GM21528 (cell line): ENCODE measurements at regions not wholly inside any gene's neighbourhood (a gene's known extent, or its start where the extent isn't known, plus 50 kb on each side); places are given as distances from the start of the nearest gene placed in this dataset.

Experiments used
- ATAC-seq: cut with Tn5 transposase; IDR thresholded peaks from one replicate; pipeline ENCODE4 v1.9.1; 2021; ENCODE audit warnings: mild to moderate bottlenecking, moderate library complexity; ENCODE audit not compliant: unreplicated experiment, low FRiP score

- no peak for ATAC-seq
Measured at GRCh38 chrX:20530406-20530921, 263.8 kb upstream of the RPS6KA3 start.

DNA sequence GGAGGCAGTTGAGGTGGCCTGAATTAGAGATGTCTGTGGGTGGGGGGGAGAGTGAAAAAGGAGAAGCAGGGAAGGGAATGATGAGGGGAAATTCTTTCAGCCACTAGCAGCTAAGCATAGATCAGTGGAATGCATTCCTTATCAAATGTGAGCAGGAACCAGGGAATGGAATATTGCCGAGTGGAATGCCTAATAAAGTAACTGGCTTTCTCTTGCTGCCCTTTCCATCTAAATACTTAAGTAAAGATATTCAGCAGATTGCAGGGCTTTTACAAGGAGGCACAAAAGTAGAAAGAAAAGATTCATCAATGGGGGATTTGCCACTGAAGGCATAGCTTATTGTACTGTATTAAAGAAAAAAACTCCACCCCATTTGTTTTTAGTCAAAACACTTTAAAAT is 263.0 kb upstream of the RPS6KA3 start:
- ATAC-seq, result no peak

- no peak for ATAC-seq
Measured at GRCh38 chrX:20529301-20529700, 262.6 kb upstream of the RPS6KA3 start.

GRCh38 chrX:20527558-20528011 is 260.9 kb upstream of the RPS6KA3 start:
- ATAC-seq, result no peak

DNA sequence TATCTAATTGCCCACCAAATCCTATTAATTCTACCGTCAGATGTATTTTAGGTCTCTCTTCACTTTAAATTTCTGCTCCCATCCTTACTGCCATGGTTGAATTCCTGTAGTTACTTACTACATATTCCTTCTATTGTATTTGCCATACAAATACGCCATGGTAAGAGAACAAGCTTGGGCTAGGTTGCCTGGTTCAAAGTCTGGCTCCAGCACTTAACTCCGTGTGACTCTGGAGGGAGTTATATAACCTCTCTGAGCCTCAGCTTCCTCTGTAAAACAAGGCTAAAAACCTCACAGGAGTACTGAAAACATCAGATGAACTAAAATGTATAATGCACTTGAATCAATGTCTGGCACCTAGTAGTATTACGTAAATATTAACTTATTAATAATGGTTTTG is 260.3 kb upstream of the RPS6KA3 start:
- no peak for ATAC-seq

- ATAC-seq, result no peak
Measured at GRCh38 chrX:20523626-20524312, 257.1 kb upstream of the RPS6KA3 start.

DNA sequence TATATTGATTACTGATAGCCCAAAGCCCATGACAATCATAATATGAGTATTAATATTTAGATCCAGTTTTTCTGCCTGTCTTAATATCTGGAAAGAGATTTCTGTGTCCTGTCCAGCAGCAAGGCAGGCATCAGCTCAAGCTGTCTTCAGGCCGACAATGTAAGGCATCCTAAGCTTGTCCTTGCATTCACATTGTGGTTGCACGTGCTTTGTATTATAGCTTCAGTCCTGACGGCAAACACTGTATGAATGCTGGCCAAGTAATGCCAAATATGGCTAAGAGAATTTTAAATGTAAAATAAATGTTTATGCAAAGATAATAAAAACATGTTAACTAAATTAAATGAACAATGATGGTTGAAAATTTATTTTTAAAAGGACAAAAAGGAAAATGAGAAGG is 255.7 kb upstream of the RPS6KA3 start:
- no peak for ATAC-seq

- no peak for ATAC-seq
Measured at GRCh38 chrX:20521222-20521621, 254.5 kb upstream of the RPS6KA3 start.

- ATAC-seq, result no peak
Measured at GRCh38 chrX:20519826-20520225, 253.1 kb upstream of the RPS6KA3 start.

DNA sequence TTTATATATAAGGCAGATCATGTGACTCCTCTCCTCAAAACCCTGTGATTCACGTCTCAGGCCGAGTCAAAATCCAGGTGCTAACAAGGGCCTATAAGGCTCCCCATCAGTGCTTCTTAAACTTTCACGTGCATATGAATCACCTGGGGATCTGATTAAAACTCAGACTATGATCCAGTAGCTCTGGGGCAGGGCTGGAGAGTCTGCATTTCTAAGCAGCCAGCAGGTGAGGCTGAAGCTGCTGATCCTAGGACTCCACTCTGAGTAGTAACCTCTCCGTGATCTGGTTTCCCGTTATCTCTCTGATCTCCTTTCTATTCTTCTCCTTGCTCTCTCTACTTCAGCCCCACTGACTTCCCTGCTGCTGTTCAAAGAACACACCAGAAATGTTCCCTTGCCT is 252.4 kb upstream of the RPS6KA3 start:
- no peak for ATAC-seq

GRCh38 chrX:20517565-20517964 is 250.9 kb upstream of the RPS6KA3 start:
- no peak for ATAC-seq

DNA sequence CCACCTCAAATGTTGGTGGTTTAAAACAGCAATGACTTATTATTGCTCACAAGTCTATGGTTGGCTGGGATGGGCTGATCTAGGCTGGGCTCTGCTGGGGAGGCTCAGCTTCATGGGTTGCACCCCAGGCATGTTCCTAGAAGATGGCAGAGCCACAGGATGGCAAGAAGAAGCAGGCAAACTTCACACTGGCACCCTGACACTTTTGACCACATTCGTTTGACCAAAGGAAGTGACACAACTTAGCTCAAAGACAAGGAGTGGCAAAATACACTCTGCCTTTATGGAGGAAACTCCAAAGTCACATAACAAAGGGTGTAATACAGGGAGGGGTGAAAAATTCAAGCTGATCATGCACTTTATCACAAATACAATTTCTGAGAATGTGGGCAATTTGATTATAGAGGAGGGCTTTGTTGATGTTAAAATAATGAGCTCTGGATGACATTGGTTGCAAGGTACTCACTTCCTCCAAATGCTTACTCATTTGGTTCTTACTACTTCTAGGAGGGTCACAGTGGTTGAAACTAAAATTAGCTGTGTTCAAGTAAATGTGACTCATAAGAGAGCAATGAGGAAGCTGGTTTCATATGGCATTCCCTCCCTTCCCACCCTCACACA is 249.2 kb upstream of the RPS6KA3 start:
- ATAC-seq, result peak; percentile 99

GRCh38 chrX:20514358-20514757 is 247.6 kb upstream of the RPS6KA3 start:
- no peak for ATAC-seq

DNA sequence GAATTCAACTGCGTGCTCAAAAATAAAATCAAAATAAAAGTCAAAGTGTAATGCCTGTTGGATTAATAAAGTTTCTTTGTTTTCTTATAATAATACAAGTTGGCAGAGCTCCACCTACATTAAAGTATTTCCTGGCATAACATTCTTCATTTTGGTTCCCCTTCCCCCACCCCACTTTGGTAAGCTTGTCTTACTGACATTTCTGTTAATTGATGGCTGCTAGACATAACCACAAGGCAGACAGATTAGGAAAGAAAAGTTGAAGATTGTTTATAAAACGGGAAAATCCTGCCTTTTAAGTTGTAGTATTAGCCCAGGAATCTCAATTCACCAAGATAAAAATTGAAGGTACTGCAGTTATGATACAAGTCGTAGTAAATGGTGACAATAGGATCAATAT is 246.5 kb upstream of the RPS6KA3 start:
- ATAC-seq, result no peak

DNA sequence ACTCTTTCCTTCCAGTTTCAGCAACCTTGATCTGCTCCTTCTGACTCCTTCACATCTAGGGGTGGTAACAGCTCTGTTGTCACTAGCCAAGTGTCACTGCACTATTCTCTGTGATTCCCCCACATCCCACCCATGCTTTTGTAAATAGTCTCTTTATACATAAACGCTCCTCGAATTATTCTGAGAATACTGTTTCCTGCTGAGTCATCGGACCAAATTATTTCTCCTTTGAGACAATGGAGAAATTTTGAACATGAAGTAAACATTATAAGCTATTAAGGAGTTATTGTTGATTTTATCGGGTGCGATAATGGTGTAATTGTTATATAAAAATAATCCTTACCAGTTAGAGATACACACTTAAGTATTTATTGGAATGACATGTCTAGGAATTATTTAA is 245.1 kb upstream of the RPS6KA3 start:
- no peak for ATAC-seq

DNA sequence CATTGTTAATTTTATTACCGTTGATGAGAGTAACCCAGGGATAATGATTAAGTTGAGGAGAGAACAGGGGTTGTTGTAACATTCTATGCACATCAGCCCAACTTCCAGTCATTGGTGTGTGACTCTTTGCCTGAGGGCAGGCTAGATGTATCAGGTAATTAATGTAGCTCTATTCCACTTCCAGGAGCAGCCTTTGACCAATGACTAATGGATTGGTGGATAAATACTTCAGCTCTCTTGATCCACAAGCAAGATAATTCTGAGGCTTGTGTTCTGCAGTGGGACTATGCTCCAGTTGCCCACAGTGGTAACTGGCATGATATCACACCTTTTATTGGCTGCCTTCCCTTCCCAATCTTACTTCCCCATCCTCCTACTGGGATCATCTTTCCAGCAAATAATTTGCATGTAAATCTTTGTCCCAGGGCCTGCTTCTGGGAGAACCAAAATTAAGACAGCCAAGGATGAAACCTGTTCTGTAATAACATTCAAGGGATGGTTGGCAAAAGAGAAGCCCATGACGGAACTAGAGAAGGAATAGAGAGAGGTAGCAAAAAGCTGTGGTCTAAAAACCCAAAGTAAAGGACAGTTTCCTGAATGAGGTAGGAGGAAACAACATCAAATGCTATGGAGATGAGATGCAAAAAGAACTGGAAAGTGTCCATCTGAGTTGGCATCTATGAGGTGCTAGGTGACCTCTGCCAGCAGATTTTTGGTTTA is 241.4 kb upstream of the RPS6KA3 start:
- no peak for ATAC-seq

- ATAC-seq, result no peak
Measured at GRCh38 chrX:20506739-20507138, 240.0 kb upstream of the RPS6KA3 start.

GRCh38 chrX:20500949-20501348 is 234.2 kb upstream of the RPS6KA3 start:
- no peak for ATAC-seq

DNA sequence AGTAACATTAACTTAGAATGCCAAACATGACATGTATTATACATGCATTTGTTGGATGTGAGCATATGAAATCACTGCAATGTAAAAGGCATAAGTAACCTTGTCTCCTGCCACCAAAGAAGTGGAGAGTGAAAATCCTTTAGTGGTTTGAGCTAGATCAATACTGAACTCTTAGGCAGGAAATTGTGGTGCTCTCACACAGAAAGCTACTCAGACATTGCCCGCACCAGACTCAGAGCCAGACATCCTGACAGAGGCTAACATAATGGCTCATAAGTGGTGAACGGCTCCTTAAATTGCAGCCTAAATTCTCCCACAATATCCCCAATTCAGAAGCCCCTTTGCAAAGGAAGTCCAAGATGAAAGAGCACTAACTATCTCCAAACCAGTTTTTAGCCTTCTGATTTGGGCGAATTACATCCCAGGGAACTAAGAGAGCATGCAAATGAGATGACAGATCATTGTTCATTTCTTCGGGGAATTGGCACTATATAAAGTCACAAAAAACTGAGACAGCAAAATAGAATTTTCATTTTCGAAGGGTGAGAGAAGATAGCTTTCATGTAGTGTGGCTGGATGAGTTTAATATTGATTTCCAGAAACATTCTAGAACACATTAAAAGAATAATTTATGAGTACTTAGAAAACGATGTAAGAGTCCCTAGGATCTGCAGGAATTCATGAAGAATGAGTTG is 233.6 kb upstream of the RPS6KA3 start:
- ATAC-seq, result no peak

DNA sequence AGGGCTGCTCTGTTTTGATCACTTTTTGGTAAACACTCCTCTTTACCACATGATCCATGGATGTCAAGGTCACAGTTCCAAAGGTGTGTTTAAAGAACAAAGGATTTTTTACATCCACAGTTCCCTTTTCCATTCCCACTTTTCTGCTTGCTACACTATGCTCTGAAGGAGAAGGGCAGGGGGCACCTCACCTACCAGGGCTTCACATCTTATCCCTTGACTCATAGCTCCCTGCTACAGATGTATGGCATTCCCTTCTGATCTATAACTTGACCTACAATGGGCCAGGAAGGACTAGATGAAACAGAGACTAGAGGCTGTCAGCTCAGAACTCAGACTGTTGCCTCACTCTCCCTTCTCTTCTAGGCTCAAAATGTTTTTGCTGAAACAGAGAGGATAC is 233.1 kb upstream of the RPS6KA3 start:
- ATAC-seq, result no peak
